GM18868 (cell line): ENCODE measurements at regions not wholly inside any gene's neighbourhood (a gene's known extent, or its start where the extent isn't known, plus 50 kb on each side); places are given as distances from the start of the nearest gene placed in this dataset.

ENCODE experiments used
- ATAC-seq: cut with Tn5 transposase; IDR thresholded peaks from one replicate; pipeline ENCODE4 v1.9.1; 2021; ENCODE audit warnings: mild to moderate bottlenecking, moderate library complexity; ENCODE audit not compliant: unreplicated experiment

DNA sequence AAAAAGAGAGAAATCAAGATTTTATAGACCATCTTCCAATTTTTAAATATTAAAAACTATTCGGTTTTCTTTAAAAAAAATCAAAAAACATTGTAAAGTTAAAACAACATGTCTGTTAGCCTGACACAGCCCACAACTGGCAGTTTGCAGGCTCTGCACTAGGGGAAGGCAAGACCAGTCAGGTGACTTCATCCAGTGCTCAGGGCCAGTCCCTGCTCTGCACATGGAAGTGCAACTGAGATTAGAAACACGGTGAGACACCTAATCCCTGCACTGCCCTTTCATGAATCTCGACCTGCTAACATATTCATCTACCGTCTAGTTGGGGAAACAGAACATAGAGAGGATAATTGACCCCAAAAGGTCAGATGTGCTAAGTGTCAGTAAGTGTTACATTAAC, 135.2 kb downstream of the BARD1 start:
- peak; percentile 88 for ATAC-seq

DNA sequence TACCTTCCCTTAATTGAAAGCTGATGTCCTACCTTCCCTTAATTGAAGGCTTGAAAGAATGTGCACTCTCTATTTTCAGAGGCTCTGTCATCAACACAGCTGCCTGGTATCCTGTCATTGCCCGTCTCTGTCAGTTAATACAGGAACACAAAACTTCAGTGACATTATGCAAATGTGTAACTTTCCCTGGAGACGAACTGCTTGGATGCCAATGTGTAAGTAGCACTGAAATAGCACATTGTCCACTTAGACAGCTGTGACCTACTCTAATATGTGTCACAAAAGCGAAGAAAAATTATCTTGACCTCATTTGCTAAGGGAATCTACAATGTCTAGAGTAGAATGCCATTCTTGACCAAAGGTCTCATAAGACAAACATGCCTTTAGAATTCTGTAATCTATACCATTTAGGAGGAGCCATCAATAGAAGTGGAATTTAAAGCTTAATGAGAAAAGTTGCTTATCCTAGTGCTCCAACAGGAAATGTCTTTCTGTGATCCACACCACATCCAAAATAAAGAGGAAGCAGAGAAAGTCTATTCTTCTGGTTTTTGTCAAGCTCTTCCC, 138.1 kb downstream of the BARD1 start:
- ATAC-seq, result no peak

DNA sequence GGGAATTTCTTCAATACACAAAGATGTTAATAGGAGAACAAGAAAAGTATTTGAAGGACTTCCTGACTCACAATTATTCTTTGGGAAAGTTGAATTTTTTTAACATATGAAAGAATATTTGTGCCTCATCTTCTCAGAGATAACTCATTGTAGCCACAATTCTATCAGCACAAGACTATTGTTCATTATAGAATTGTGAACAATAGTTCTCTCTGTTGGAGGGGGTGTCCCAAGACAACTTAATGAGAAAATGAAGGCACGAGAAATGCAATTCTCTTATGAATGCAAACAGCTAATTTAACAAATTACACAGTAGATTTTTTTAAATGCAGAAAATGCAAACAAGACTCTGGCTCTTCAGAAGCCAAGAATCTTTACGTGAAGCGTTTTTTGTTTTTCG, 157.0 kb downstream of the BARD1 start:
- no peak for ATAC-seq

GRCh38 chr2:214651451-214651850, 158.0 kb downstream of the BARD1 start:
- no peak for ATAC-seq

- no peak for ATAC-seq
Measured at GRCh38 chr2:214649440-214650205, 159.9 kb downstream of the BARD1 start.

GRCh38 chr2:214648520-214648919, 161.0 kb downstream of the BARD1 start:
- no peak for ATAC-seq

DNA sequence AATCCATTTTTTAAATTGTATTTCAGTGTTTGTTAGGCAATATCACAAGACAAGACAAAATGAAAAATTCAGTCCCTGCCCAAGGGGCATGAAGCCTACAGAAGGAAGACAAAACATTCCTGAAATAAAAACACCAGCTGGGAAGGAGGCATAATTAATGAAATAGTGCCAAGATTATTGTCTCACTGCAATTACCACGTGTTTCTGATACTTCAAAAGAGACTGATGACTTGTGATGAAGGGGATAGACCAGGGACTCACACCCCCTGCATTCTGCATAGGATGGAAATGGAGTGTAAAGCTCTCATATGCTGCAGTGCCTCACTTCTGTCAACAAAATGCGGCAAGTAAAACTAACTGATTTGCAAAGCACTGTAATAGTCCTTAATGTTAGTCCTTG, 178.1 kb downstream of the BARD1 start:
- no peak for ATAC-seq

DNA sequence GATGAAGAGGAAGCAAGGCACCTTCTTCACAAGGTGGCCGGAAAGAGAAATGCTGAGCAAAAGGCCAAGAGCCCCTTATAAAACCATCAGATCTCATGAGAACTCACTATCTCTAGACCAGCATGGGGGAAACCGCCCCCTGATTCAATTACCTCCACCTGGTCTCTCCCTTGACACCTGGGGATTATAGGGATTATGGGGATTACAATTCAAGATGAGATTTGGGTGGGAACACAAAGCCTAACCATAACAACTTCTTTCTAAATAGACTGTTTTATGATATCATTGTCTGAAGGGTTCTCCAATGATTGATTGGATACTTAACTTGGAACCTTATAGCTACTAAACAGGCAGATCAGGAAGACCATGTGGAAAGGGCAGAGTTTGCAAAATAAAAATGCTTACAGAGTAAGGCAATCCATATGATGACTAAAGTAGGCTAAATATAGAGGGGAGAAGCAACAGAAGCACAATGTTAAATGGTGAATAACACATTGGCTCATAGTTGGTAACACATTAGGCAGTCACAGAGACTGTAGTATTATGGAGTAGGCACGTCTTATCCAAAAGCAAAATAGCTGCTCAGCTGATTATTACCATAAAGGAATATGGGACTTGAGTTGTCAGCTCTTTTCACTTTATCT, 179.0 kb downstream of the BARD1 start:
- no peak for ATAC-seq

DNA sequence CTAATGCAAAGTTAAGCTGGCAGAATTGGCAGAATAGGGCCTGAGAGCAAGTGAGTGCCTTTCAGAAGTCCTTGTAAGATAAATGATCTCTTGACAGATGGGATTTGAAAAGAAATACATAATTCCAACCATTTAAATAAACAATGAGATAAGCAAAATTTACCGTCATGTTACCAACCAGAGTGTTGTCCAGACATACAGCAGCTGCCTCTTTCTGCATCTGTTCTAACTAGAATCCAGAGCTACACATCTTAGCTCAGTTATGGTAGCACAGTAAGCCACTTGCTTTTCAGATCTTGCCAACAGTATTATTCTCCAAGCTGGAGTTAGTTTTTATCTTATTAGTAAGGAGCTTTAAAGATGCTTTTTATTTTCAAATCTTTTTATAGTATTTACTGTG, 179.6 kb downstream of the BARD1 start:
- no peak for ATAC-seq
